Small intestine (tissue), 7 donors: ENCODE measurements at regions not wholly inside any gene's neighbourhood (a gene's known extent, or its start where the extent isn't known, plus 50 kb on each side); places are given as distances from the start of the nearest gene placed in this dataset.

ENCODE experiments used
- DNase-seq, 2 donors: peaks; one replicate each; pipeline versions ENCODE4 v3.0.0 to v3.0.0-alpha.2; 2013
- FAIRE-seq: peaks from 2 replicates; lab custom pipeline; 2012; peaks lifted over from hg19 to GRCh38; lab: Jason Lieb, UNC
- H3K27ac ChIP-seq, 3 donors: one replicate each; pipeline ENCODE4 v1.5.1; 2013; ENCODE audit warnings: low read length in 2 of 3, mild to moderate bottlenecking in 2 of 3, control low read depth in 1 of 3, inconsistent platforms in 1 of 3, low read depth in 1 of 3, moderate library complexity in 1 of 3
- H3K27me3 ChIP-seq, 3 donors: one replicate each; pipeline ENCODE4 v1.6.1; 2013; ENCODE audit warnings: low read length in 3 of 3, inconsistent platforms in 1 of 3; ENCODE audit not compliant: control insufficient read depth in 3 of 3, insufficient read depth in 3 of 3
- H3K36me3 ChIP-seq, 3 donors: one replicate each; pipeline ENCODE4 v1.6.1; 2013; ENCODE audit warnings: low read length in 3 of 3, inconsistent platforms in 1 of 3, low read depth in 1 of 3, mild to moderate bottlenecking in 1 of 3, moderate library complexity in 1 of 3; ENCODE audit not compliant: control insufficient read depth in 3 of 3, insufficient read depth in 2 of 3
- H3K4me1 ChIP-seq, 3 donors: one replicate each; pipeline ENCODE4 v1.6.1; 2013; ENCODE audit warnings: low read length in 2 of 3, inconsistent platforms in 1 of 3, low read depth in 1 of 3, mild to moderate bottlenecking in 1 of 3, moderate library complexity in 1 of 3; ENCODE audit not compliant: control insufficient read depth in 3 of 3, insufficient read depth in 2 of 3
- H3K4me3 ChIP-seq, 3 donors: one replicate each; pipeline ENCODE4 v1.5.1; 2013; ENCODE audit warnings: low read length in 3 of 3, control low read depth in 1 of 3, inconsistent platforms in 1 of 3, low read depth in 1 of 3, mild to moderate bottlenecking in 1 of 3, moderate library complexity in 1 of 3
- H3K9me3 ChIP-seq, 2 donors: one replicate each; pipeline ENCODE4 v1.6.1; 2013; ENCODE audit warnings: low read depth in 1 of 2, low read length in 1 of 2; ENCODE audit not compliant: control insufficient read depth in 2 of 2, insufficient read depth in 1 of 2
- WGBS, 3 donors: extraction: QIAGEN DNeasy Blood & Tissue Kit; methylation state at CpG; one replicate each; pipeline ENCODE4 v1.1.7; 2013; 5-methylcytosine and 5-hydroxymethylcytosine counted together
- donor health status: healthy with polysubstance abuse.
- donor health status: control.
- donor health status: control.
- donor health status: Bipolar disorder and iron deficiency.
- donor health status: healthy.

DNA sequence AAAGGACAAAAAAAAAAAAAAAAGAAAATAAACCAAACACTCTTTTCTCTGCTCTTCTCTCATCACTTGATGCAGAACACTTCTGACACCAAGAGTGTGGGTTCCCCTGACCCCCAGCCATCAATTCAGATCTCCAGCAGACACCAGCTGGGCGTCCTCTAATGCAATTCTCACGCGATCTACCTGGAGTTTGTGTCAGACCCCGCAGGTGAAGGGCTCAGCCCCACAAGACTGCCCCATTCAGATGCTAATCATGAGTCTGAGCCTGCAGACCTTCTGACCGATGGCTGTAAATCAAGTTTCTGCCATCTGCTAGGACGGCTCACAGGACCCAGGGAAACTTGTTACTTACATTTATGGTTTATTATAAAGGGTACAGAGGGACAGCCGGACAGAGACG, 133.6 kb upstream of the C1orf174 start:
- Histone ChIP-seq H3K36me3 (no peaks in the 10 kb centered on the region), H3K27me3 (peaks cover 0 to 4% (median 2%) of the 10 kb centered on the region in 3 donors), H3K27ac (no peak overlapping the region), H3K4me3 (no peak overlapping the region), H3K9me3 (no peaks in the 10 kb centered on the region), H3K4me1 (no peaks in the 10 kb centered on the region)
- FAIRE-seq: no peak
- 41 to 52% (median 46%) methylated on average over 8 of the region's 8 CpGs for WGBS, 3 donors
- no peak for DNase-seq

DNA sequence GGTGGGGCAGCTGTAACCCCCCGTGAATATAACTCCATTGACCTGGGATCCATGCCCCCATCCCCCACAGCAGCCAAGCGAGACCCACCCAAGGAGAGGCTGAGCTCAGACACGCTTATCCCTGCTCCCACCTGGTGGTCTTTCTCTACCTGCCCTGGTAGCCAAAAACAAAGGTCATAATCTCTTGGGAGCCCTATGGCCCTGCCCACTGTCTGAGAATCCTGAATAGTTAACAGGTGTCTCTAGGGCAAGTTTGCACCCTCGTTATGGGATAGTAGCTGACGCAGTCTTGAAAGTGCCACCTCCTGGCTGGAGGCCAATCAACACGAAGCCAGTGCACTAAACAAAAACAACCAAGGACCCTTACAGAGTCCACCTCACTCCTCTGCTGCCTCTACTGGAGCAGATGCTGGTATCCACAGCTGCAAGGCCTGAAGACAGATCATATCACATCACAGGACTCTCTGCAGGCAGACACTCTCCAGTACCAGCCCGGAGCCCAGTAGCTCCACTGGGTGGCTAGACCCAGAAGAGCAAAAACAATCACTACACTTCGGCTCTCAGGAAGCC, 134.3 kb upstream of the C1orf174 start:
- H3K36me3 ChIP-seq: no peaks in the 10 kb centered on the region
- H3K4me1 ChIP-seq: no peaks in the 10 kb centered on the region
- H3K27me3 ChIP-seq: peaks cover 0 to 4% (median 0%) of the 10 kb centered on the region in 3 donors
- no peaks in the 10 kb centered on the region for H3K9me3 ChIP-seq
- 39 to 65% (median 50%) methylated on average over 8 of the region's 8 CpGs for WGBS, 3 donors
- no peak overlapping the region for H3K27ac ChIP-seq
- no peak overlapping the region for H3K4me3 ChIP-seq
- FAIRE-seq (no peak), DNase-seq (no peak)

DNA sequence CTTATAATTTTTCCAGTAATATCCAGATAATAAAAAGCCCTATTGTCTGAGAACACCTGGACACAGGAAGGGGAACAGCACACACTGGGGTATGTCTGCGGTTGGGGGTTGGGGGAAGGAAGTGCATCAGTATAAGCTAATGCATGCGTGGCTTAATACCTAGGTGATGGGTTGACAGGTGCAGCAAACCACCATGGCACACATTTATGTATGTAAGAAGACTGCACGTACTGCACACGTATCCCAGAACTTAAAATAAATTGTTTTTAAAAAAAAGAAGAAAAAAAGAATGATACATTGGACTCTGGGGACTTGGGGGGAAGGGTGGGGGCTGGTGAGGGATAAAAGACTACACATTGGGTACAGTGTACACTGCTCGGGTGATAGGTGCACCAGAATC, 144.9 kb upstream of the C1orf174 start:
- Histone ChIP-seq H3K4me3 (no peak overlapping the region), H3K27me3 (peaks cover 0 to 3% (median 0%) of the 10 kb centered on the region in 3 donors), H3K9me3 (no peaks in the 10 kb centered on the region), H3K36me3 (no peaks in the 10 kb centered on the region), H3K27ac (no peak overlapping the region), H3K4me1 (no peaks in the 10 kb centered on the region)
- 30 to 47% (median 39%) methylated on average over 5 of the region's 5 CpGs for WGBS, 3 donors
- FAIRE-seq (no peak), DNase-seq (no peak)

DNA sequence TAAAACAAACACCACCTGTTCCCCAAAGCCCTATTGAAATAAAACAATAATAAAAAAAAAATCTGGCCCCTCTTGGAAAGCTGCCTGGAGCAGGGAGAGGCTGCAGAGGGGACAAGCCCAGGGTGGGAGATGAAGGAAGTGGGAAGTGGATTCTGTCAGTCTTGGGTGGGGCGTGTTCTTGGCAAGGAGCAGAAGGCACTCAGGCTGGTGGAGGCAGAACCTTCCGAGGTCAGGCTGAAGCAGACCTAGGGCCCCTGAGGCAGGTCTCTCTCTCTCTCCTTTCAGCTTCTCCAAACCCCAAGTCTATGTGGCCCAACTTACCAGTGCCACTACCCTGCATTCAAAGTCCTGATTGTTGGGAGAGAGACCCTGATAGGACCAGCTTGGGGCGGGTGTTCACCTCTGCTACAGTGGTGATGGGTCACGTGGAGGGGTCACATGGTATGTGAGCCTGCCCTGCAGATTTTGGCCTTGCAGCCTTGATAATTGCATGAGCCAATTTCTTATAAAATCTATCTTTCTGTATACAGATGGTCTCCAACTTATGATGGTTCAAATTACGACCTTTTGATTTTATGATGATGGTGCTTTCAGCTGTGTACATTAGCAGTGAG, 145.4 kb upstream of the C1orf174 start:
- Histone ChIP-seq H3K9me3 (no peaks in the 10 kb centered on the region), H3K27me3 (peaks cover 0 to 3% (median 0%) of the 10 kb centered on the region in 3 donors), H3K4me3 (no peak overlapping the region), H3K4me1 (no peaks in the 10 kb centered on the region), H3K27ac (no peak overlapping the region), H3K36me3 (no peaks in the 10 kb centered on the region)
- WGBS, 3 donors: 41 to 67% (median 46%) methylated on average over 5 of the region's 5 CpGs
- no peak for DNase-seq
- no peak for FAIRE-seq

DNA sequence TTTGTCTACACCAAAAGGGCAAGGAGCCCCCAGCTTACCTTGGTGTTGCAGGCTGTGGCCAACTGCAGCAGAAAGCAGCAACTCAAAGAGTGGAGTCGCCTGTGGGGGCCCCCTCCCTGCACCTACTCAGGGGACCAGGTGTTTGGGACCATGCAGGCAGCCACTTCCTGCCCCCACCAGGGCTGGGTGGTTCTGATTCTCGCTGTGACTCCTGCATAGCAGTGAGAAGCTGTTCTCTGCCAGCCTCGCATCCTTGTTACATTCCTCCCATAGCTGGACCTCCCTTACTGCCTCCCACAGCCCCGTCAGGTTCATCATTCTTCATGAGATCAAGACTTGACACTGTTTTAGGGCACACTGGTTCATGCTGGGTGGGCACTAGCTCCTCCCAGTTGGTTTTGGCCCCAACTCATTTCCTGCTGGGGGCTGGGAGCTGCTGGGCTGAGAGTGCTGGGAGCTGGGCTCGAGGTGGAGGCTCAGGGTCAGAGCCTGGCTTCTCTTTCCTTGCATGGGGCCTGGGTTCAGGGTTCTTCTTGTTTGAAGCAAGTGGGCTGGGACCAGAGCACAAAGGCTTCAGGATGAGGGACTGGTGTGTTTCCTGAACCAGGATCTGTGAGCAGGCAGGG, 146.9 kb upstream of the C1orf174 start:
- H3K27me3 ChIP-seq: peaks cover 0 to 3% (median 0%) of the 10 kb centered on the region in 3 donors
- H3K4me3 ChIP-seq: no peak overlapping the region
- 36 to 51% (median 46%) methylated on average over 5 of the region's 5 CpGs for WGBS, 3 donors
- H3K27ac ChIP-seq: no peak overlapping the region
- DNase-seq (no peak), FAIRE-seq (no peak)
- H3K36me3 ChIP-seq: no peaks in the 10 kb centered on the region
- H3K4me1 ChIP-seq: no peaks in the 10 kb centered on the region
- H3K9me3 ChIP-seq: no peaks in the 10 kb centered on the region

DNA sequence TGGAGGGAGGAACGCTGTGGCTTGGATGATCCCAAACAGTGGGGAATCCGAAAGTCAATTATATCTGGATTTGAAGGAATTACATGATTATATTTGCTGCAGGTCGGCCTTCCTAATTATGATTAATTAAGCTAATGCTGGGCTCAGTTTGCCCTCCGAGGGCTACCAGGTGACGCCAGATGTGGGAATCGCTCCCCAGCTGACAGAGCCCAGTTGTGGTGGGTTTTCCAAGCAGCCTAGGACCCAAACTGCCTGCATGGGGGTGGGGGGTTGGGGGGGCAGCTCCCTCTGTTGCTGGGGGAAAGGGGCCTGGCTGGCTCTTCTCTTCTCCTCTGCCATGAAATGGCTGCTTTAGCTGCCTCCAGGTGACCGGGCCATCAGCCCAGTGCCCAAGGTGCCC, 147.6 kb upstream of the C1orf174 start:
- H3K9me3 ChIP-seq: no peaks in the 10 kb centered on the region
- no peak overlapping the region for H3K27ac ChIP-seq
- H3K4me3 ChIP-seq: no peak overlapping the region
- no peak for DNase-seq
- 68 to 80% (median 75%) methylated on average over 7 of the region's 7 CpGs for WGBS, 3 donors
- no peaks in the 10 kb centered on the region for H3K4me1 ChIP-seq
- FAIRE-seq: no peak
- H3K36me3 ChIP-seq: no peaks in the 10 kb centered on the region
- peaks cover 0 to 3% (median 0%) of the 10 kb centered on the region in 3 donors for H3K27me3 ChIP-seq

DNA sequence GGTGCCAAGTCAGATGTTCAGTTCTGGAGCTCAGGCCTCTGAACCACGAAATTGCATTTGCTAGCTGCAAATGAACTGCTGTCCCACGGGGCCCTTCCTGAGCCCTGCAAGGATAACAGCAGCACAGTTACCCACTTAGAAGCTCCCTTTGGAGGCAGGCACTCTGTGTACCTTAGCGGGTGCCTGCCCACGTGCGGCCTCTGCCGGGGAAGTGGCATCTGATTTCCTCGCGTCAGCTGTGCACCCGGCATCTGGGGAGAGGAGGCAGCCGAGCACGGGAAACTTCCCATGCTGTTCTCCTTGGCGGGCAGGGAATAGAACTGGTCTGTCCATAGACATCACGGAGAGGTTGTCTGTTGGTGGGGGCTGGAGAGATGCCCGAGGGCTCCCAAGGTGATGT, 148.0 kb upstream of the C1orf174 start:
- no peaks in the 10 kb centered on the region for H3K36me3 ChIP-seq

DNA sequence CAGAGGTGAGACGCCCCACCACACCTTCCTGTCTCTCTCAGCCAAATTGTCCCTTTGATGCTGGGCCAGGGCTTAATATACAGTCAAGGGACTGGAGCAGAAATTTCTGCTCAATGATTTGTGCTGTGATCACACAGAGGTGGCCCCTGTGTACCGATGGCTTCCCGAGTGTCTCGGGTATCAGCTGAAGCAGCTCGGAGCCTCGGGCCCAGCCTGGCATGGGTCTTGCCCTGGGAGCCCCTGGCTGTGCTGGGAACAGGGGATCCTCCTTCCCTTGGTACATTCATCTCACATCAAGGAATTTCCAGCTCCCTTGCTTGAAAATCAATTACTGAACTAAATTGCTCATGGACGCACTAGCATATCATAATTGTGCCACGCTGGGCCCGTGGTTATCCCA, 148.8 kb upstream of the C1orf174 start:
- DNase-seq: no peak
- 75 to 80% (median 79%) methylated on average over 9 of the region's 9 CpGs for WGBS, 3 donors
- no peak for FAIRE-seq
- Histone ChIP-seq H3K4me1 (no peaks in the 10 kb centered on the region), H3K27ac (no peak overlapping the region), H3K4me3 (no peak overlapping the region), H3K27me3 (peaks cover 0 to 3% (median 0%) of the 10 kb centered on the region in 3 donors), H3K9me3 (no peaks in the 10 kb centered on the region), H3K36me3 (no peaks in the 10 kb centered on the region)

More for the DNA sequence above, 148.0 kb upstream of the C1orf174 start:
- Histone ChIP-seq H3K4me3 (no peak overlapping the region), H3K27me3 (peaks cover 0 to 3% (median 0%) of the 10 kb centered on the region in 3 donors), H3K27ac (no peak overlapping the region), H3K9me3 (no peaks in the 10 kb centered on the region), H3K4me1 (no peaks in the 10 kb centered on the region)
- DNase-seq (no peak), FAIRE-seq (no peak)
- WGBS, 3 donors: 71 to 79% (median 75%) methylated on average over 14 of the region's 14 CpGs
